Aorta (tissue), 5 donors: ENCODE measurements at regions not wholly inside any gene's neighbourhood (a gene's known extent, or its start where the extent isn't known, plus 50 kb on each side); places are given as distances from the start of the nearest gene placed in this dataset.
"Not testable (repeated sequence)": the region's sequence is repeated elsewhere in the genome, so short reads cannot be mapped to it uniquely, and the experiment has no call there.

Experiments
- ATAC-seq: fragments of 200-7000 bp; cut with Tn5 transposase; one replicate; pipeline ENCODE4 v1.9.1; 2022; ENCODE audit warnings: moderate library complexity; ENCODE audit not compliant: low FRiP score
- DNase-seq, 2 donors: peaks; one replicate each; pipeline ENCODE4 v3.0.0-alpha.2; 2020
- H3K27ac ChIP-seq, 2 donors: one replicate each; pipeline ENCODE4 v1.5.1; 2013; ENCODE audit warnings: low read length in 2 of 2, mild to moderate bottlenecking in 2 of 2, moderate library complexity in 2 of 2, control low read depth in 1 of 2, inconsistent platforms in 1 of 2, low read depth in 1 of 2
- H3K27me3 ChIP-seq, 2 donors: one replicate each; pipeline ENCODE4 v1.6.1; 2013; ENCODE audit warnings: control low read depth in 1 of 2, low read length in 1 of 2, mild to moderate bottlenecking in 1 of 2, moderate library complexity in 1 of 2; ENCODE audit not compliant: insufficient read depth in 2 of 2, control insufficient read depth in 1 of 2
- H3K36me3 ChIP-seq, 2 donors: one replicate each; pipeline ENCODE4 v1.6.1; 2013; ENCODE audit warnings: control low read depth in 1 of 2, low read length in 1 of 2, mild to moderate bottlenecking in 1 of 2; ENCODE audit not compliant: insufficient read depth in 2 of 2, control insufficient read depth in 1 of 2
- H3K4me1 ChIP-seq, 2 donors: one replicate each; pipeline ENCODE4 v1.6.1; 2013; ENCODE audit warnings: low read length in 2 of 2, control low read depth in 1 of 2, mild to moderate bottlenecking in 1 of 2, moderate library complexity in 1 of 2; ENCODE audit not compliant: insufficient read depth in 2 of 2, control insufficient read depth in 1 of 2
- H3K4me3 ChIP-seq, 2 donors: one replicate each; pipeline ENCODE4 v1.5.1; 2013; ENCODE audit warnings: low read length in 2 of 2, control low read depth in 1 of 2, mild to moderate bottlenecking in 1 of 2
- H3K9me3 ChIP-seq: one replicate; pipeline ENCODE4 v1.6.1; 2013; ENCODE audit warnings: mild to moderate bottlenecking, low read length; ENCODE audit not compliant: control insufficient read depth
- WGBS, 2 donors: extraction: QIAGEN DNeasy Blood & Tissue Kit; methylation state at CpG; one replicate each; pipeline ENCODE4 v1.1.7; 2013; 5-methylcytosine and 5-hydroxymethylcytosine counted together
- intact Hi-C, 2 donors: fragments of 100-400 bp; cut with DNase I; formaldehyde crosslinking; loops; one replicate each; pipeline versions ENCODE4 v1.14.2 to v1.15.0; 2022
- donor health status: healthy with polysubstance abuse.
- donor health status: Bipolar disorder and iron deficiency.
- donor health status: DM: no; HTN: no; CAD: no.
- donor health status: DM: no; HTN: no; CAD: no.
- donor health status: DM: yes; HTN: yes; CAD: no.

DNA sequence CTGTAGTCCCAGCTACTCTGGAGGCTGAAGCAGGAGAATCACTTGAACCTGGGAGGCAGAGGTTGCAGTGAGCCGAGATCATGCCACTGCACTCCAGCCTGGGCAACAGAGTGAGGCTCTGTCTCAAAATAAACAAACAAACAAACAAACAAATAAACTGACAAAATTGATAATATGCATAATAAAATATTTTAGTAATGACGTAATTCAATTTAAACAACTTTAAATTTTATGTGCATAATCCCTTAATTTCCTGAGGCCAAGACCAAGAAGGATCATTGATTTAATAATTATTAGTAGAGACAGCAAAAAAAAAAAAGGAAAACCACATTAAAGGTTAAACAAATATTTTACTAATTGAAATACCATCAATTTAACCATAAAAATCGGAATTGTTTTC lies 370.7 kb downstream of the LRRIQ3 start:
- intact Hi-C loops, ATAC-seq: not testable (repeated sequence)
- 87 to 88% methylated on average over 3 of the region's 3 CpGs for WGBS, 2 donors

GRCh38 chr1:73824065-73824464 lies 373.9 kb downstream of the LRRIQ3 start:
- Histone ChIP-seq H3K27ac (no peak overlapping the region), H3K4me1 (no peaks in the 10 kb centered on the region), H3K9me3 (no peaks in the 10 kb centered on the region), H3K27me3 (no peaks in the 10 kb centered on the region), H3K4me3 (no peak overlapping the region), H3K36me3 (no peaks in the 10 kb centered on the region)
- intact Hi-C loops: no loop called here
- no peak for ATAC-seq
- 84 to 93% methylated on average over 4 of the region's 4 CpGs for WGBS, 2 donors
- no peak for DNase-seq

More for the DNA sequence above, 370.7 kb downstream of the LRRIQ3 start:
- not testable (repeated sequence) for H3K27ac ChIP-seq, H3K27me3 ChIP-seq, H3K4me1 ChIP-seq, H3K36me3 ChIP-seq, DNase-seq, H3K4me3 ChIP-seq, H3K9me3 ChIP-seq

GRCh38 chr1:73821520-73821919 lies 376.5 kb downstream of the LRRIQ3 start:
- Histone ChIP-seq H3K36me3 (no peaks in the 10 kb centered on the region), H3K9me3 (no peaks in the 10 kb centered on the region), H3K27me3 (no peaks in the 10 kb centered on the region), H3K4me3 (no peak overlapping the region), H3K27ac (no peak overlapping the region), H3K4me1 (no peaks in the 10 kb centered on the region)
- DNase-seq (no peak), ATAC-seq (no peak)
- intact Hi-C loops: no loop called here

DNA sequence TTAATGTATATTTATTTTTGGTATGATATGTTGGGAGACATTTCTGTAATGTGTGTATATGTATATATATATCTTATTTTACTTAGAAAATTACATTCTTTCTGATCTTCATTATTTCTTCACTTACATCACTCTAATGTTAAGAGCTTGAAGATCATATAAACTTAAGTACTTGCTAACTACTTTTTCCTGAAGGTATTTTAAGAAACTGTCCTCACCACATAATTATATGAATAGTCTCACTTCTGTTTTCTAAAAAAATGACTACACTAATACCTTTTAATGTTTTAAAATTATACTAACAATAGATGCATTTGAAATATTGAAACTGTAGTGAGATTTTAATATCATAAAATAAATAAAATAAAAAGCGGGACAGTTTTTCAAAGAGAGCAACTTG lies 377.1 kb downstream of the LRRIQ3 start:
- Histone ChIP-seq H3K27ac (no peak overlapping the region), H3K4me1 (no peaks in the 10 kb centered on the region), H3K9me3 (no peaks in the 10 kb centered on the region), H3K27me3 (no peaks in the 10 kb centered on the region), H3K4me3 (no peak overlapping the region), H3K36me3 (no peaks in the 10 kb centered on the region)
- ATAC-seq (no peak), DNase-seq (no peak)
- intact Hi-C loops: no loop called here
- 37 to 53% methylated on average over 1 of the region's 1 CpG for WGBS, 2 donors

DNA sequence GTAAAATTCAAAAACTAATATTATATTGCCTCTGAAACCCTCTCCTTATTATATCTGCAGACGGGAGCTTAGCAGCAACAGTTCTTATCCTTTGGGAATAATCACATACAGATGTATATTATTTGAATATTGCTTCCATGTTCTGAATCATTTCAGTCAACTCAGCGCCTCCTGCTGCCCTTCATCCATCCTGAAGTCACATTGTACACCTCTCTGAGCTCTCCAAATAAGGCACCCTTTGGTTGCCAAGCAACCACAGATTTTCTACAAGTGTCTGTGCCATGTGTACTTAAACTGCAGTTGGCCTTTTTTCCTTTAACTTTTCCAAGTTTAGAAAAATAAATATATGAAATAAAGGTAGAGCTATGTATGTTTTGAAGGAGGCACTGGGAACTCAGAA lies 384.3 kb downstream of the LRRIQ3 start:
- H3K4me3 ChIP-seq: no peak overlapping the region
- H3K4me1 ChIP-seq: no peaks in the 10 kb centered on the region
- intact Hi-C loops: no loop called here
- H3K36me3 ChIP-seq: no peaks in the 10 kb centered on the region
- no peaks in the 10 kb centered on the region for H3K9me3 ChIP-seq
- no peak overlapping the region for H3K27ac ChIP-seq
- DNase-seq (no peak), ATAC-seq (no peak)
- 0 to 9% methylated on average over 2 of the region's 2 CpGs for WGBS, 2 donors
- no peaks in the 10 kb centered on the region for H3K27me3 ChIP-seq

DNA sequence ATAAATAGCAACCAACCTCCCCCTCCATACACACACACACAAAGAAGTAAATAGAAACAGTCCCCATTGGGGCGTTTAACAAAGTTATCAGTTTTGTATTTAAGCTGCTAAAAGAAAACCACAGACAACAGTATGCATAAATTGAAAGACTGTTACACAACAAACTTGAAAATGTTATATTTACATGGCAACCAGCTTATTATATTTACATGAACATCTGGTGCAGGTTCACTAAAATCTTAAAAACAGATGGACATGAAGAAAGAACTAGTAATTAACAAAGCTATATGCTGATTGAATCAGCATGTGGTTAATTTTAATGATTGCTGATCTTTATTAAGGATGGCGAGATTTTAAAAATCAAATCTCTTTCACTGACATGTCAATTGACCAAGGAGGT lies 384.7 kb downstream of the LRRIQ3 start:
- 76 to 77% methylated on average over 2 of the region's 2 CpGs for WGBS, 2 donors
- no peak overlapping the region for H3K27ac ChIP-seq
- H3K27me3 ChIP-seq: no peaks in the 10 kb centered on the region
- no peak overlapping the region for H3K4me3 ChIP-seq
- ATAC-seq (no peak), DNase-seq (no peak)
- intact Hi-C loops: no loop called here
- no peaks in the 10 kb centered on the region for H3K4me1 ChIP-seq
- no peaks in the 10 kb centered on the region for H3K9me3 ChIP-seq
- no peaks in the 10 kb centered on the region for H3K36me3 ChIP-seq

DNA sequence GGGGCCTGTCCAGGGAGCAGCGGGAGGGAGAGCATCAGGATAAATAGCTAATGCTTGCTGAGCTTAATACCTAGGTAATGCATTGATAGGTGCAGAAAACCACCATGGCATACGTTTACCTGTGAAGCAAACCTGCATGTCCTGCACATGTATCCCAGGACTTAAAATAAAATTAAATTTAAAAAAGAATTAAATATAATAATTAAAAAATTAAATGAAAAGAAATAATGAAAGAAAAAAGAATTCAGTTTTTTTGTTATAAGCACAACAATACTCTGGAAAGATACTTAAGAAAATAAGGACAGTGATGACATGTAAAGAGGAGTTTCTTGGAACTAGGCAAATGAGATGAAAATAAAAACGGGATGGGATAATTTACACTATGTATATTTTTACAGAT lies 386.2 kb downstream of the LRRIQ3 start:
- no peak for DNase-seq
- WGBS, 2 donors: 86 to 90% methylated on average over 3 of the region's 3 CpGs
- no peak for ATAC-seq
- no peaks in the 10 kb centered on the region for H3K36me3 ChIP-seq
- H3K27me3 ChIP-seq: no peaks in the 10 kb centered on the region
- no peaks in the 10 kb centered on the region for H3K4me1 ChIP-seq
- no peaks in the 10 kb centered on the region for H3K9me3 ChIP-seq
- H3K4me3 ChIP-seq: no peak overlapping the region
- intact Hi-C loops: no loop called here
- no peak overlapping the region for H3K27ac ChIP-seq

DNA sequence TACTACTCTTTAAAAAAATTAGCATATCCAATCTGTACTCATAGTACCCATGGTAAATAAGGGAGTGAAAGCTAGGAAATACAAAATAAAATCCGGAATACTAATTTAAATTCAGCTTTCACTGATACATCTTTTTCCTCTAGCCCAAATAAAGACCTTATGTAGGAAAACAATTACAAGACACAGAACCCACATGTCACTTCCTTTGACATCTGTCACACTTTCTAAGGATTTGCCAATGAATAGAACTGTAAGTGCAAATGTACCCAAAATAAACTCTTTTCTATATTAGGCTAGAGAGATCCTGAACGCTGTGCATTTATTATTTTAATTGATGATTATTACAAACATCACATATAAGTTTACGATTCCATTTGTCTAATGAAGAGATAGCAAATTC lies 393.0 kb downstream of the LRRIQ3 start:
- H3K36me3 ChIP-seq: no peaks in the 10 kb centered on the region
- WGBS, 2 donors: 67 to 80% methylated on average over 3 of the region's 3 CpGs
- DNase-seq (no peak), ATAC-seq (no peak)
- H3K27me3 ChIP-seq: no peaks in the 10 kb centered on the region
- intact Hi-C loops: no loop called here
- no peaks in the 10 kb centered on the region for H3K9me3 ChIP-seq
- H3K4me1 ChIP-seq: no peaks in the 10 kb centered on the region
- H3K4me3 ChIP-seq: no peak overlapping the region
- H3K27ac ChIP-seq: no peak overlapping the region

DNA sequence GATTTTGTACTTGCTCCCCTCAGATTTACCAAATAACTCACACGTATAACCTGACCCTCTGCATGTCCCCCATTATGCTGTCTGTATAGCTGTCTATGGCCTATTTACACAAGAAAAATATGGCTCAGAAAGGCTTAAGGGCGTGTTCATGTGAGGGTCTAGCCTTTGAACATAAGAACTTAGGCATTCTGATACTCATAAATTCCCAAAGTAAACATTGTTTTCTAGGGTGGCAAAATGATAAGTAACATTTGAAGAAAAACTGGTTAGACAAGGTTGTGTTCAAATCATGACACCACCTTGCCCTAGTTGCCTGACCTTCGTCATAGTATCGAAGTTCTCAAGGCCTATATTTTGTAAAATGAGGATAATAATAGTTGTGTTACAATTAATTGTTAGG lies 394.6 kb downstream of the LRRIQ3 start:
- 88 to 89% methylated on average over 4 of the region's 4 CpGs for WGBS, 2 donors
- ATAC-seq (no peak), DNase-seq (no peak)
- intact Hi-C loops: no loop called here
- Histone ChIP-seq H3K27ac (no peak overlapping the region), H3K4me3 (no peak overlapping the region), H3K27me3 (no peaks in the 10 kb centered on the region), H3K4me1 (no peaks in the 10 kb centered on the region), H3K9me3 (no peaks in the 10 kb centered on the region), H3K36me3 (no peaks in the 10 kb centered on the region)
